GM19240 (cell line): ENCODE measurements at regions not wholly inside any gene's neighbourhood (a gene's known extent, or its start where the extent isn't known, plus 50 kb on each side); places are given as distances from the start of the nearest gene placed in this dataset.

ENCODE experiments used
- DNase-seq: peaks from one replicate; pipeline ENCODE4 v3.0.0; 2011; ENCODE audit warnings: low spot score; ENCODE audit not compliant: insufficient read length

DNA sequence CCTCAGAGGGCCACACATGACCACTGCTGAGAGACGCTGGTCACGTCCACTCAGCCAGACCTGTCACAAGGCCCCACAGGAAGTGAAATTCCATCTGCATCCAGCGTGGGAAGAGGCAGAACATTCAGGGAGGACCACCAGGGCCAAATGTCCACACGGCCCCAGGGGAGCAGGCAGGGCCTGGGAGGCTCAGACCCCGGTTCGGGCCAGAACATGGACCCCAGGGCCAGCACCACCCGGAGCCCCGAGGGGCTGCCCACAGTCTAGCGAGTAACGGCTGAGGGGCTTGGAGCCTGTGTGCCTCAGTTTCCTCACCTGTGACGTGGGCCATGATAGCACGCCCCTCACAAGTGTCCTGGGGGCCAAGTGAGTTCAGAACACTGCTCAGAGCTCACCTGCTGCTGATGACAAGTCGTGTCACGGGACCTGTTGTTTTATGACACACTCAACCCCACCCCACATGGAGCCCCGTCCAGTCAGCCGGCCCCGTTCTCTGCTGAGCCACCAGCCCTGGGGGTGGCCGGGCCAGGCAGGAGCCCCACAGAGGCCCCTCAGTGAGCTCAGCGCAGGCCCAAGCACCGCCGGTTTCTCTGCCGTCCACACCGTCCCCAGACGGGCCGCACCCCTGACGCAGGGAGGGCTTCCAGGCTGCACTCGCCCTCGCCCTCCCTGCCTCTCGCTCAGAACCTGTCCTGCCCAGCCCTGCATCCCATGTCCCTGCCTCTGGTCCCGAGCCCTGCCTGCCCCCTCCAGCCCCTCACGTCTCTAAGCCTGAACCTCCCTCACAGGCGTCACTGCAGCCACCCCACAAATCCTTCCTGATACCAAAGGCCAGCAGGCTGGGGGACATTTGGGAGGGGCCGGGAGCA is 79.5 kb upstream of the GALNT9 start:
- no peak for DNase-seq

DNA sequence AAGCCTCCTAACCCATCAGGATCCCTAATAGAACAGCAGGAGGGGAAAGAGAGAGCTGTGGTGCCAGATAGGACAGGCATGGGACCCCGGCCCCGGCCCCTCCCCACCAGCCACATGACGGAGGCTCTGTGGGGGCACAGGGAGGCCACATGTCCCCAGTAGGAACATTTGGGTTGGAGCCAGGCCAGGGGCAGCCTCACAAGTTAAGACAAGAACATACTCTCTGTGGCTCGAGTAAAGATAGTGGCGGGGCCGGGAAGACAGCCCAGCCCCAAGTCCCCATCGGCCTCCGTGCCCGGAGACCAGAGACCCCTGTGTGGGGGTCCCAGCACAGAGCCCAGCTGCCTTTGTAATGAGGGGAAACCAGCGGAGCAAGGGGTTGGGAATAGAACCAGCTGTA is 78.6 kb upstream of the GALNT9 start:
- no peak for DNase-seq

DNA sequence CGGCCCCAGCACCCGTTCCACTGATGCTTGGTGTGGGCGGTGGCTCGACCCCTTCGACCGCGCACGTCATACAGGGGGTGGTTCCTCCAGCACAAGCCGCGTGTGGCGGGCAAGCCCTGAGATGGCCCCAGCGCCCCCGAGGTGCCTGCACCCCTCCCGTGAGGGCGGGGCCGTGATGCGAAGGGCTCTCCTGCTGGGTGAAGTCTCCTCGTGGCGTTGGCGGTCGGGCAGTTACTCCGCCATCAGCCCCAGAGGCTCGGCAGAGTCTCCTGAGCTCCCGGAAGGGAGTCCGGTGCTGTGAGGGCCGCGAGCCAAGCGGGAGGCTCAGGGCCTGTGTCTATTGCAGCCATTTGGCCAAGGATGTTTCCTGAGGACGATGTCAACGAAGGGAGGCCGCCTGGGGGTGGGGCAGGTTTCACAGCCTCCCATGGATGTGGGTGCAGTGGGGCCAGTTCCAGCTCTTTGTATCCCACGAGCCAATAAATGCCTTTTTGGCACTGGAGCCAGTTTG is 78.1 kb upstream of the GALNT9 start:
- no peak for DNase-seq

DNA sequence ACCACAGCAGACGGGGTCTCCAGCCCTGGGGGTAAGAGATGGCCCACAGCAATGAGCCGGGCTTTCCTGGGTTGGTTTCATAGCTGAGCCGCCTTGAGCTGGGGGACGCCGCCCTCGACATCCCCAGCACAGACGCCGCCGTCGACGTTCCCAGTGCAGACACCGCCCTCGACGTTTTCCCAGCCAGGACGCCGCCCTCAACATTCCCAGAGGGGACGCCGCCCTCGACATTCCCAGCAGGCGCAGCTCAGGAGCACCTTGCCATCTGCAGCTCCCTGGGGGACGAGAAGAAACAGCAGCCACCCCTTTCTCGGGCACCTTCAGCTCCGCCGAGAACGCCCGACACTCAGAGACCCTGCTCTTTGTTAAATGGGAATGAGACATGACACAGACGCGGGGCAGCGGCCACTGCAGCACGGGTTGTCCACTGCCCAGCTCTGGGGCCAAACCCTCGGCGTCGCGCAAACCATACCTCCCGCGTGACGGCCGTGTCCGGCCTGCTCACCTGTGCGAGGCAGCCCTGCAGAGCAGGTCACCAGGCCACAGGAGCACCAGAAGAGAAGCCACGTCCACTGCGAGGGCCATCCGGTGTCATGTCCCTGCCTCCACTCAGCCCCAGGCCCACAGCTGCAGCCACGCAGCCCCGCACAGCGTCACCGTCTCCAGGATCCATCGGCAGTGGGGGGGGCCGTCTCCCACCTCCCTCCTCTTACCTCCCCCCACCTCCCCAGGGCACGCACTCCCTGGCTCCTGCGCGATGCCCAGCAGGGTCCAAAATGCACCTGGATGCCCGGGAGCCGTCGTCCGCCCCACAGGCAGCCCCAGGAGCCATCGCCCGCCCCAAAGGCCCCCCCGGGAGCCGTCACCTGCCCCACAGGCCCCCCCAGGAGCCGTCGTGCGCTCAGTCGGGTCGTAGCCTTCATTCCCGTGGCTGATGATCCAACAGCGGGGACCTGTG is 77.4 kb upstream of the GALNT9 start:
- DNase-seq, result no peak

DNA sequence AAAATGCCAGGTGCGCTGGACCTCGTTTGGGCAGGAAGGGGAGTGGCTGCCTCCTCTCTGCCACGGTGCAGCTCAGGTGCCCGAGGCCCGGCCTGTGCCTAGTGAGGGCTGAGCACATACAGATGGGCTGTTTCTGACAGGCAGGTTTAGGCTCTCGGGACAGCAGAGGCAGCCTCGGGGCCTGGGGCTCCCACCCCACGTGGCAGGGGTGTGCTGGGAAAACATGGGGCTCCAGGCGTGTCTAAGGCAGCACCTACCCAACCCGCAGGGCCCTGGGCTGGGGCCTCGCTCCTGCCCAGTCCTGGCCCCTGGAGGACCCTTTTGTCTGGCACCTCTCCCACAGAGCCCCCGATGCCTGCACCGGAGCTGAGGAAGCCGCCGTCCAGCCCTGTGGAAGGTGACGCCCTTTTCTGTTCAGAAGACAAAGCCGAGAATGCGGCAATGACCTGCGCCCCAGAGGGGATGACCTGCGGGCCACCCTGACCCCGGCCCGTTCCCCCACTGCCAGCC is 76.4 kb upstream of the GALNT9 start:
- no peak for DNase-seq

DNA sequence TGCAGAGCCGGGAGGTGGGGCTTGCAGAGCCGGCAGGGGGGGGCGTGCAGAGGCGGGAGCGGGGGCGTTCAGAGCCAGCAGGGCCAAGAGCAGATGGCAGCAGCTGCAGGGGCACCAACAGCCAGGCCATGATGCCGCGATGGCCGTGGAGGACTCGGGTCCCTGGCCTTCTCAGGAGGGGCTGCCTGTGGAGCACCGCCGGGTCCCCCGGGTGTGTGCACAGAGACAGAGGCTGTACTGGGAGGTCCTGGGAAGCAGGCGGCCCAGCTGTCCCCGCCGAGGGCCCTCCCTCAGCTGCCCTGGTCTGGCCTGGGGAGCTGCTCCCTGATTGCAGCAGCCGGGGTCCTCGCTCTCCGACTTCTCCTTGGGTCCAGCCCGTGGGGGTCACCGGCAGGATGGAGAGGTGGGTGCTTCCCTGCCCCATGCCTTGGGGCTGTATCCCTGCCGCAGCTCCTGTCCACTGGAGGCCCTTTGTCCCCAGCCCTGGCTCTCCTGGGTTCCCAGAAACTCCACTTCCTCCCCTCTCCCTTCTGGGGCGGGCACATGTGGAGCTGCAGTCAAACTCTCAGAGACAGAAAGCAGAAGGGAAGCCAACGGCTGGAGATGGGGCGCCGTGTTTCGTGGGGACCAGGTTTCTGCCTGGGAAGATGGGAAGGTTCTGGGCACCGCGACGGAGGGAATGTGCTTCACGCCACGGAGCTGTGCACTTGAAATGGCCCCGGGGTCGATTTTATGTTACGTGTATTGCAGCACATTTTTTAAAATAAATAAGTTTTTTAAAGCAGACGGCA is 75.8 kb upstream of the GALNT9 start:
- no peak for DNase-seq

DNA sequence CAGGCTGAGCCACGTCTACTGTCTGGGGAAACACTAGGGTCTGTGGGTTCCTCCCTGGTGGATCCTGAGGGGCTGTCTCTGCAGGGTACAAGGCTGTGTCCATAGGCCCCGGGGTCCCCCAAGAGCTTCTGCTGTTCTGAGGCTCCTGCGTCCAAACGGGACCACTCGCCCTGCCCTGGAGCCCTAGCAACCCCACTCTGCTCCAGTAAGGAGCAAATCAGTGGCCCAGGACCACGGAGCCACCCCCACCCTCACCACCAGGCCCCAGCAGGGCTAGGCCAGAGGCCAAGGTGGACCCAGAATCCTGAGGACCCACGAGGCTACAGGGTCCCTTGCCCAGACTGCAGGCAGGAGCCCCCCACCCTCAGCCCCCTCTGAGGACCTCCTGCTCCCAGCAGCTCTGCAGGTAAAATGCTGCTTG is 75.1 kb upstream of the GALNT9 start:
- no peak for DNase-seq

DNA sequence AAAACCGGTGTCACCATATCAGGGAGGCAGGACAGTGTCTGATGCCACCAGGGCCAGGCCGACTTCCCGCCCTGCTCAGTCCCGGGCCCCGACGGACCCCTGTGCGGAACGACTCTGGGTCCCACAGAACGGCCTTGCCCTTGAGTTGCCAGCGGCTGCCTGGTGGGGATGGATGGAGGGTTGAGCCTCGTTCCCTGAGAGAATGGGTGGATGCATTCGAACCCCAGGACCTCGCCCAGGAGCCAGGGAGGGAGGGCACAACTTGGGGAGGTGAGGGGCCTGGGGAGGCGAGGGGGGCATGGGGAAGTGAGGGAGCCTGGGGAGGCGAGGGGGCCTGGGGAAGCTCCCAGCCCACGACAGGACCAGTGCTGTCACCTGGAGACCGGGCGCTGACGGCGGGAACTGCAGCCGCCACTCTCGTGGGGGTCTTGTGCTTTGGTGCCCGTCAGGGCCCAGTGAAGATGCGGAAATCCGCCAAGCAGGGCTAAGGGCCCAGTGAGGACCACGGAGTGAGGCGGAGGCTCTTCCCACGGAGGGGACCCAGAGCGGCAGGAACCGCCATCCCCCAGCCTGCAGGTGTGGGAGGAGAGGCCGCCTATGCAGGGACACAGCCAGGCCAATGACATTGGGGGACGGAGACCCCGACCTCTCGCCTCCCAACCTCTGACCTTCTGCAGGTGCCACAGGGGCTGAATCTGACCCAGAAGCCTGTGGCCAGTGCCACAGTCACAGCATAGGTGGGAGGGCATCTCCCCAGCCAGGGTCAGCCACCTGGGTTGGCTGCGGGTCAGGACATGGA is 74.4 kb upstream of the GALNT9 start:
- DNase-seq, result no peak

DNA sequence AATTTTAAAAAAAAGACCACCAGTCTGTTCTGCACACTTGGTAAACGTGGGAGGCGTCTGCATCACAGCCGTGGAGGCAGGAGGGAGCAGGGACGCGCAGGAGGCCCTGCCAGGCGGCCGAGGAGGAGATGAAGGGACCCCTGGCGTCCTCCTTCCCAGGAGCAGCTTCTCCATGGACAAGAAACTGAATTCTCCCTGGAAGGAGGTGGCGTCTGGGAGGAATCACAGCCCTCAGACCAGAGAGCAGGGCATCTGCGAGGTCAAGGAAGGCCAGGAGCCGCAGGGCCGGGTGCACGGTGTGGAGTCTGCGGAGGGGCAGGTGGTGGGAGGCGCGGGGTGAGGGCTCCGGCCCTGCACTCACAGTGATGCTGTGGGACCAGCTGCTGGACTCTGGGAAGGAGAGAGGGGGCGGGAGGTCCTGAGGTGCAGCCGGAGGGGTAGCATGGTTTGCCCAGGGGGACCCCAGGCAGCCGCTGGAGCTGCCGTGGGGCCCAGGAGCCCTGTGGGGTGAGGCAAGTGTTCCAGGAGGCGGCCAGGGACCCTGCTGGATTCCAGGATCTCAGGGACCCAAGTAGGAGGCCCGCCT is 73.5 kb upstream of the GALNT9 start:
- DNase-seq, result no peak

DNA sequence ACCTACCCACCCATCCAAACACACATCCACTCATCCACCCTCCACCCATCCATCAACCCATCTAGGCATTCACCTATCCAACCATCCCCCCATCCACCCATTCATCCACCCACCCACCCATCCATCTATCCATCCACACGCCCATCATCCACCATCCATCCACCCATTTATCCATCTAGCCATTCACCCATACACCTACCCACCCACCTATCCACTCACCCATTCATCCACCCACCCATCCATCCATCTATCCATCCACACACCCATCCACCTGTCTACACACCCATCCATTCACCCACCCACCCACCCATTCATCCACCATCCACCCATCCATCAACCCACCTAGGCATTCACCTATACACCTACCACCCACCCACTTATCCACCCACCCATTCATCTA is 72.6 kb upstream of the GALNT9 start:
- no peak for DNase-seq

DNA sequence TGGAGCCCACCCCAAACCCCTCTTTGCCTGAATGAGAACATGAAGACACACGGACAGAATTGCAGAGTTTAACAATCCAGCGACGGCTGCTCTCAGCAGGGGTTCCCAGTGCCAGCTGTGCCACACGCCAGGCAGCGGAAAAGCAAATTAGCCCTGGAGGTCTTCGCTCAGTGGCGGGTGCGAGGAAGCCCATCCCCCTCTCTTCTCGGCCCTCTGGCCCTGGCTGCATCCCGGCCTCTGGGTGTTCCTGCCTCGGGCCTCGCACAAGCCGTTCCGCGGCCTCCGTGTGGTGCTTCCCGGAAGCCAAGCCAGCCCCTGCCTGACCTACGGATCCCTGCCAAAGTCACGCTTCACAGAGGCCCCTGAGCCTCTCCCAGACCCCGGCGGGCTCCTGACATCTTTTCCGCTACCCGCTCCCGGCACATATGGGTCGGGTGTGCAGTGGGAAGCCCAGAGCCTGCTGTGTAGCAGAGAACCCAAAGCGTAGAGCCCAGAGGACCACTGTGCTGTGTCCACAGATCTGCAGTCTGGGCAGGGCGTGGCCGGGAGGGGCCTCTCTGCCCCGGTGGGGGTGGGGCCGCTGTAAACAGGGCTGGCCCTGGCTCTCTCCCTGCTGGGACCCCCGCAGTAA is 70.7 kb upstream of the GALNT9 start:
- DNase-seq, result no peak

DNA sequence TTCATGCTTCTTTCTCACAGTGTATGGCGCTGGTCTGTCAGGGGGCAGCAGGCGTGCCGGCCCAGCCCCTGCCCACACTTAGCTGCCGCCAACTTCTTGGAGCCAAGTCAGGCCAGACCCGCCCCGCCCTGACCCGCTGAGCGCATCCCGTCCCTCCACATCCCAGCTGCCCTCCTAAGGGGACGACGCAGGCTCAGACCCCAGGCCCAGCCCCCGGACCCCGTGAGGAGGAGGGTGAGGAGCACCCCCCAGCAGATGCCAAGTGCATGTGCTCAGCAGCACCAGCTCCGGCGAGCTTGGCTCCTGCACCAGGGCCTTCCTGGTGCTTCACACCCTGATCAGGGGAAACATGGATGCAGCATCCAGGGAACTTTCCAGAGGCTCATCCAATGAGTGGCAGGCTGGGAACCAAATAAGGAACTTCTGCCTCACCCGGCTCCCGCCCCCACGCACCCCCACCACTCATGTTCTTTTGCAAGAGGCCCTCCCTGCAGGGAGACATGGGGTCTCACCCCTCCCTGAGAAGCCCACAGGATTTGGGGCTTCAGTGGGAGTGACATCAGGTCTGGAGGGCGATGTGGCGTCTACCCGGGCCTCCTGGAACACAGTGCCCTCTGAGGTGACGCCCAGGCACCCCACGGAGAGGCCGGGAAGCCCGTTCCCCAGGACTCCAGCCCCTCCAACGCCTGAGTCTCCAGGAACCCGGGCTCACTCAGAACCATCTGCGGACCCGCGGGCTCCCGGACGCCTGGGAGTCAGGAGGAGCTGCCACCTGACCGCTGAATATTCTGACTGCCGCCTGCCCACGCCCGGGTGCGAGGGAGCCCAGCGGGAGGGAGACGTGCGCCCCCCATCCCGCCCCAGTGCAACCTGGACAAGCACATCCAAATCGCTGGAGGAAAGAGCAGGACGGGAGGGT is 70.0 kb upstream of the GALNT9 start:
- no peak for DNase-seq

DNA sequence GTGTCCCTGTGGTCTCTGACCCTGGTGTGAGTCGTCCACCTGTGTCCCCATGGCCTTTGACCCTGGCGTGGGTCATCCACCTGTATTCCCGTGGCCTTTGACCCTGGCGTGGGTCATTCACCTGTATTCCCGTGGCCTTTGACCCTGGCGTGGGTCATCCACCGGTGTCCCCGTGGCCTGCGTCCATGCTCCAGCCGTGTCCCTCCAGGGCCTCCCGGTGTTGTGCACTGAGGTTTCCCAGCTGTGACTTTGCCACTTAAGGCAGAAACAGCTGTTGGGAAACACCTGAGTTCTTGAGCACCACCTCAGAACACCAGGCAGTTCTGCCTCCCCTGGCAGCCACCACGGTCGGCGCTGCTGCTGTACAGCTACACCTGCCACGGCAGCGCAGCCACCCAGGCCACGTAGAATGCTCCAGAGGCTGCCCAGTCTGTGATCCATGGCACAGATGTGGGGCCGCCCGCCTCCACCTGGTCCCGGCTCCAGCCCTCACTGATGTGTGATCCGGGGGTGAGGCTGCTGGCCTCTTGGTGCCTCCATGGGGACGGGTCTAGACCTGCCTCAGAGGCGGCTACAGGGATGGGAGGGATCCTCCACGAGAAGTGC is 69.1 kb upstream of the GALNT9 start:
- no peak for DNase-seq

DNA sequence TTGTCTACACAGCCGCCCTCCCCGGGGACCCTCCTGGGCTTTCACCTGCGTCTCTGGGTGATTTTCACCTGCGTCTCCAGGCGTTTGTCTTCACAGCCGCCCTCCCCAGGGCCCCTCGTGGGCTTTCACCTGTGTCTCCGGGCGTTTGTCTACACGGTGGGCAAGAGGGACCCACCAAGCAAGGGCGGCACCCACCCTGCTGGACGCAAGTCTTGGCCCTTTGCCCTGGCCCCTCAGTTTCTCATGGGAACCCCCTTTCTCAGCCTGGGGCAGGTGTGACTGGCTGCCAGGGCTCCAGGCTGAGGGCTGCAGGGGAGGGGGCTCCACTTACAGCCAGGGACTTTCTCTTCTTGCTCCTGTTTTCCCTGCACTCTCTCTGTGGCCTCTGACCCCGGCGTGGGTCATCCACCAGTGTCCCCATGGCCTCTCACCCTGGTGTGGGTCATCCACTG is 68.6 kb upstream of the GALNT9 start:
- DNase-seq, result no peak

DNA sequence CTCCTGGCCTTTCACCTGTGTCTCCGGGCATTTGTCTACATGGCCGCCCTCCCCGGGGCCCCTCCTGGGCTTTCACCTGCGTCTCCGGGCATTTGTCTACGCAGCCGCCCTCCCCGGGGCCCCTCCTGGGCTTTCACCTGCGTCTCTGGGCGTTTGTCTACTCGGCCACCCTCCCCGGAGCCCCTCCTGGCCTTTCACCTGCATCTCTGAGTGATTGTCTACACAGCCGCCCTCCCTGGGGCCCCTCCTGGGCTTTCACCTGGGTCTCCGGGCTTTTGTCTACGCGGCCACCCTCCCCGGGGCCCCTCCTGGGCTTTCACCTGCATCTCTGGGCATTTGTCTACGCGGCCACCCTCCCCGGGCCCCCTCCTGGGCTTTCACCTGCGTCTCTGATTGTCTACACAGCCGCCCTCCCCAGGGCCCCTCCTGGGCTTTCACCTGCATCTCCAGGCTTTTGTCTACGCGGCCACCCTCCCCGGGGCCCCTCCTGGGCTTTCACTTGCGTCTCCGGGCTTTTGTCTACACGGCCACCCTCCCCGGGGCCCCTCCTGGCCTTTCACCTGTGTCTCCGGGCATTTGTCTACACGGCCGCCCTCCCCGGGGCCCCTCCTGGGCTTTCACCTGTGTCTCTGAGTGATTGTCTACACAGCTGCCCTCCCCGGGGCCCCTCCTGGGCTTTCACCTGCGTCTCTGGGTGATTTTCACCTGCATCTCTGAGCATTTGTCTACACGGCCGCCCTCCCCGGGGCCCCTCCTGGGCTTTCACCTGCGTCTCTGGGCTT is 68.0 kb upstream of the GALNT9 start:
- no peak for DNase-seq

DNA sequence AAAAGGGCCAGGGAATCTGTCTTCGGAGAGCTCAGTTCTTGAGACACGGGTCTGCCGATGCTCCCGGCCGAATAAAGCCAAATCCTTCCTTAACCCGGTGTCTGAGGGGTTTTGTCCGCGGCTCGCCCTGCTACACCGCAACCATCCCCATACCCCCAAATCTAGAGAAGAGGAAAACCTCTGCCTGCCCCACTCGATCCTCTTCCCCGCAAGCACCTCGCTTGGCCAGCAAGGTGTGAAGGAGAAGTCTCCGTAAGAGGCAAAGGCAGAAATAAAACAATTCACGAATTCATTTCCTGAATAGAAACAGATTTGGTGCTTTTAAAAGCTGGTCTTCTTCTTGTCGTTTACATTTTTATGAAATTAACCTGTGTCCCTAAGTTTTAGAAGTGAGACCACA is 67.3 kb upstream of the GALNT9 start:
- DNase-seq, result no peak

DNA sequence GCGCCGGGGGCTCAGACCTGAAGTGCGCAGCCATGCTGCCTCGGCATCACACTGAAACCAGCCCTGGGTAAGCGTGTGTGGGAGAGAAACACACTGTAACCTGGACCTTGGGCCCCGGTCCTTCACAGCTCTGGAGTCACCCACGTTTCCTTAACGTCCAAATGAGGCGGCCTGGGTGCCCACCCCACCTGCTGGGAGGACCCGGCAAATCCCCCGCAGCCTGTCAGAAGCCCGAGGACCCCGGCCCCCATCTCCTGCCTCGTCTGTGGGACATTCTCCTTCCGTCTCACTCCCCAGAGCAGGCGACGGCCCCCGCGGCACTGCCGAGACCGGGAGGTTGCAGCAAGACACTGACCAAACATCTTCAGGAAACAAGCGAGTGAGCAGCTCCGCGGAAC is 66.5 kb upstream of the GALNT9 start:
- DNase-seq, result no peak
